Kasumi-1 (cell line): ENCODE measurements at regions not wholly inside any gene's neighbourhood (a gene's known extent, or its start where the extent isn't known, plus 50 kb on each side); places are given as distances from the start of the nearest gene placed in this dataset.
"Not testable (repeated sequence)": the region's sequence is repeated elsewhere in the genome, so short reads cannot be mapped to it uniquely, and the experiment has no call there.

Experiments used
- DNase-seq, 2 experiments: peaks; one replicate each; lab custom pipeline; 2025; lab: John Stamatoyannopoulos, UW

- no peak for DNase-seq
These were observed 332.4 kb downstream of the DMAC1 start for GRCh38 chr9:7467186-7467585.

GRCh38 chr9:7461791-7462190 is 337.8 kb downstream of the DMAC1 start:
- no peak for DNase-seq

- no peak for DNase-seq
These were observed 342.6 kb downstream of the DMAC1 start for GRCh38 chr9:7456793-7457530.

GRCh38 chr9:7456377-7456776 is 343.2 kb downstream of the DMAC1 start:
- DNase-seq, result no peak

- no peak for DNase-seq
These were observed 345.0 kb downstream of the DMAC1 start for GRCh38 chr9:7454624-7455023.

GRCh38 chr9:7452378-7452777 is 347.2 kb downstream of the DMAC1 start:
- DNase-seq, result no peak

- no peak for DNase-seq
These were observed 348.5 kb downstream of the DMAC1 start for GRCh38 chr9:7451062-7451461.

GRCh38 chr9:7443541-7443940 is 356.0 kb downstream of the DMAC1 start:
- DNase-seq, result no peak

- DNase-seq, result no peak
These were observed 360.1 kb downstream of the DMAC1 start for GRCh38 chr9:7439355-7439995.

GRCh38 chr9:7436754-7437153 is 362.8 kb downstream of the DMAC1 start:
- no peak for DNase-seq

GRCh38 chr9:7433508-7434292 is 365.9 kb downstream of the DMAC1 start:
- no peak for DNase-seq

GRCh38 chr9:7432989-7433388 is 366.6 kb downstream of the DMAC1 start:
- DNase-seq, result no peak

GRCh38 chr9:7417397-7417796 is 382.2 kb downstream of the DMAC1 start:
- not testable (repeated sequence) for DNase-seq

GRCh38 chr9:7415836-7416235 is 383.7 kb downstream of the DMAC1 start:
- DNase-seq, result no peak

GRCh38 chr9:7408845-7409244 is 390.7 kb downstream of the DMAC1 start:
- no peak for DNase-seq

GRCh38 chr9:7407246-7407645 is 392.3 kb downstream of the DMAC1 start:
- DNase-seq, result no peak

GRCh38 chr9:7405924-7406604 is 393.5 kb downstream of the DMAC1 start:
- no peak for DNase-seq

- DNase-seq, result no peak
These were observed 395.6 kb downstream of the DMAC1 start for GRCh38 chr9:7403839-7404487.

GRCh38 chr9:7403028-7403389 is 396.6 kb downstream of the DMAC1 start:
- DNase-seq, result no peak

- no peak for DNase-seq
These were observed 397.1 kb downstream of the DMAC1 start for GRCh38 chr9:7402334-7403027.

- DNase-seq, result no peak
These were observed 398.5 kb downstream of the DMAC1 start for GRCh38 chr9:7401116-7401515.
